IMR-90 (cell line): ENCODE measurements at regions not wholly inside any gene's neighbourhood (a gene's known extent, or its start where the extent isn't known, plus 50 kb on each side); places are given as distances from the start of the nearest gene placed in this dataset.

ENCODE experiments used
- ATAC-seq: fragments of 200-7000 bp; cut with Tn5 transposase; 2 replicates; pipeline ENCODE4 v1.9.1; 2020; ENCODE audit warnings: low read depth, mild to moderate bottlenecking, moderate library complexity
- BruUV-seq: library from RNA; stranded (reverse); fragments of 400-500 nt; replicated peaks from 2 replicates; lab custom pipeline; 2021; lab: Mats Ljungman, UMichigan
- CTCF ChIA-PET: fragments of 300-600 bp; formaldehyde crosslinking; extraction: SDS; loops from one replicate; lab custom pipeline; 2021; ENCODE audit warnings: antibody characterized with exemption; lab: Yijun Ruan, JAX
- POLR2A ChIA-PET: fragments of 300-600 bp; sonication (Branson Sonifier 250); formaldehyde crosslinking; loops from one replicate; lab custom pipeline; 2022; ENCODE audit warnings: antibody characterized with exemption; ENCODE audit not compliant: unreplicated experiment; lab: Charles Lee
- DNase-seq: peaks from one replicate; pipeline ENCODE4 v3.0.0; 2013
- H2AFZ ChIP-seq: replicated peaks from 2 replicates; pipeline ENCODE3; 2013; ENCODE audit warnings: low read length, mild to moderate bottlenecking; ENCODE audit not compliant: poor library complexity
- H2AK5ac ChIP-seq: 2 replicates; pipeline ENCODE4 v1.6.1; 2013; ENCODE audit warnings: low read depth, low read length, inconsistent platforms
- H2AK9ac ChIP-seq: replicated peaks from 2 replicates; pipeline ENCODE3; 2013; ENCODE audit warnings: mild to moderate bottlenecking, low read depth, low read length, moderate library complexity; ENCODE audit not compliant: poor library complexity
- H2BK120ac ChIP-seq: 2 replicates; pipeline ENCODE4 v1.6.1; 2013; ENCODE audit warnings: low read depth, low read length, inconsistent platforms
- H2BK15ac ChIP-seq: 3 replicates; pipeline ENCODE4 v1.6.1; 2013; ENCODE audit warnings: low read depth, low read length, inconsistent platforms
- H2BK20ac ChIP-seq: 2 replicates; pipeline ENCODE4 v1.6.1; 2013; ENCODE audit warnings: low read depth, mild to moderate bottlenecking, inconsistent platforms, low read length, moderate library complexity
- H2BK5ac ChIP-seq: 2 replicates; pipeline ENCODE4 v1.6.1; 2013; ENCODE audit warnings: mild to moderate bottlenecking, low read depth, low read length, inconsistent platforms; ENCODE audit not compliant: poor library complexity, severe bottlenecking
- H3K14ac ChIP-seq: replicated peaks from 2 replicates; pipeline ENCODE4 v1.6.1; 2013; ENCODE audit warnings: low read depth, low read length, inconsistent platforms
- H3K18ac ChIP-seq: 2 replicates; pipeline ENCODE4 v1.6.1; 2013; ENCODE audit warnings: low read depth, low read length, control low read depth
- H3K23ac ChIP-seq: 2 replicates; pipeline ENCODE4 v1.6.1; 2013; ENCODE audit warnings: low read depth, low read length, inconsistent platforms
- H3K27ac ChIP-seq: 2 replicates; pipeline ENCODE4 v1.5.1; 2013; ENCODE audit warnings: mild to moderate bottlenecking, control low read depth, low read length; ENCODE audit not compliant: insufficient read depth
- H3K27me3 ChIP-seq: 2 replicates; pipeline ENCODE4 v1.6.1; 2013; ENCODE audit warnings: low read length; ENCODE audit not compliant: control insufficient read depth, insufficient read depth
- H3K36me3 ChIP-seq: 2 replicates; pipeline ENCODE4 v1.6.1; 2013; ENCODE audit warnings: low read length, mixed read lengths; ENCODE audit not compliant: control insufficient read depth, insufficient read depth
- H3K4ac ChIP-seq: 2 replicates; pipeline ENCODE4 v1.6.1; 2013; ENCODE audit warnings: low read depth, low read length, inconsistent platforms
- H3K4me1 ChIP-seq: 2 replicates; pipeline ENCODE4 v1.6.1; 2013; ENCODE audit warnings: low read length, mixed read lengths; ENCODE audit not compliant: control insufficient read depth, insufficient read depth
- H3K4me2 ChIP-seq: 2 replicates; pipeline ENCODE4 v1.6.1; 2013; ENCODE audit warnings: low read depth, mild to moderate bottlenecking, control low read depth, low read length, moderate library complexity
- H3K4me3 ChIP-seq: 2 replicates; pipeline ENCODE4 v1.5.1; 2013; ENCODE audit warnings: low read depth, mild to moderate bottlenecking, control low read depth, low read length, moderate library complexity; ENCODE audit not compliant: insufficient read depth
- H3K56ac ChIP-seq: 2 replicates; pipeline ENCODE4 v1.6.1; 2013; ENCODE audit warnings: low read length, inconsistent platforms; ENCODE audit not compliant: insufficient read depth; ENCODE audit errors: extremely low read depth
- H3K79me1 ChIP-seq, 2 experiments: 2 replicates each; pipeline ENCODE4 v1.6.1; 2013; ENCODE audit warnings: low read length in 2 of 2, inconsistent platforms in 1 of 2, low read depth in 1 of 2
- H3K9ac ChIP-seq: 2 replicates; pipeline ENCODE4 v1.6.1; 2013; ENCODE audit warnings: low read depth, low read length, control low read depth
- H3K9me1 ChIP-seq: 2 replicates; pipeline ENCODE4 v1.6.1; 2013; ENCODE audit warnings: low read length, inconsistent platforms; ENCODE audit not compliant: insufficient read depth
- H3K9me3 ChIP-seq: 2 replicates; pipeline ENCODE4 v1.6.1; 2013; ENCODE audit warnings: low read length; ENCODE audit not compliant: control insufficient read depth, insufficient read depth
- H4K20me1 ChIP-seq: 2 replicates; pipeline ENCODE4 v1.6.1; 2013; ENCODE audit warnings: low read length, inconsistent platforms; ENCODE audit not compliant: insufficient read depth
- H4K5ac ChIP-seq: 2 replicates; pipeline ENCODE4 v1.6.1; 2013; ENCODE audit warnings: mild to moderate bottlenecking, low read depth, low read length, control low read depth
- H4K8ac ChIP-seq, 2 experiments: 2 replicates each; pipeline ENCODE4 v1.6.1; 2013; ENCODE audit warnings: low read depth in 2 of 2, low read length in 2 of 2, control low read depth in 1 of 2, inconsistent platforms in 1 of 2
- H4K91ac ChIP-seq: 2 replicates; pipeline ENCODE4 v1.6.1; 2013; ENCODE audit warnings: low read depth, low read length, inconsistent platforms; ENCODE audit not compliant: insufficient read depth
- BHLHE40 ChIP-seq: fragments of 150-350 bp; IDR thresholded peaks from 2 replicates; pipeline ENCODE4 v1.6.1; 2016; ENCODE audit warnings: mild to moderate bottlenecking, low read depth, low read length
- CHD1 ChIP-seq: IDR thresholded peaks from 2 replicates; pipeline ENCODE4 v1.6.1; 2012; ENCODE audit warnings: low read depth, low read length, improper control_type of control experiment
- CTCF ChIP-seq: conservative IDR thresholded peaks from 2 replicates; pipeline ENCODE4 v1.5.1; 2012; ENCODE audit warnings: mild to moderate bottlenecking, low read depth, low read length, improper control_type of control experiment
- MAFK ChIP-seq: IDR thresholded peaks from 2 replicates; pipeline ENCODE4 v1.6.1; 2012; ENCODE audit warnings: low read depth, low read length, improper control_type of control experiment
- MXI1 ChIP-seq: IDR thresholded peaks from 2 replicates; pipeline ENCODE4 v1.6.1; 2012; ENCODE audit warnings: low read depth, mild to moderate bottlenecking, low read length, moderate library complexity, borderline replicate concordance
- POLR2A ChIP-seq: IDR thresholded peaks from 2 replicates; pipeline ENCODE4 v1.6.1; 2012; ENCODE audit warnings: mild to moderate bottlenecking, low read depth, low read length
- RAD21 ChIP-seq: IDR thresholded peaks from 2 replicates; pipeline ENCODE4 v1.6.1; 2012; ENCODE audit warnings: low read length, improper control_type of control experiment
- WGBS, 2 experiments: methylation state at CpG; one replicate each; pipeline versions ENCODE4 v1.1.5 to v1.1.7; 2013; ENCODE audit warnings: missing lambda C conversion rate in 2 of 2; ENCODE audit not compliant: insufficient read length in 1 of 2; ENCODE audit errors: extremely low coverage in 2 of 2; 5-methylcytosine and 5-hydroxymethylcytosine counted together
- dilution Hi-C: fragments of 300-500 bp; cut with HindIII; formaldehyde crosslinking; loops from one replicate; pipeline ENCODE4 v1.14.3; 2018; ENCODE audit warnings: low sequenced_read_pairs; ENCODE audit not compliant: unreplicated experiment
- in situ Hi-C: fragments of 300-500 bp; cut with MboI; formaldehyde crosslinking; loops from 3 replicates; pipeline ENCODE4 v1.14.3; 2019; ENCODE audit warnings: low sequenced_read_pairs, inconsistent platforms, mixed read lengths
- intact Hi-C: fragments of 100-400 bp; cut with micrococcal nuclease; formaldehyde crosslinking; loops from 2 replicates; pipeline ENCODE4 v1.10.0; 2022

DNA sequence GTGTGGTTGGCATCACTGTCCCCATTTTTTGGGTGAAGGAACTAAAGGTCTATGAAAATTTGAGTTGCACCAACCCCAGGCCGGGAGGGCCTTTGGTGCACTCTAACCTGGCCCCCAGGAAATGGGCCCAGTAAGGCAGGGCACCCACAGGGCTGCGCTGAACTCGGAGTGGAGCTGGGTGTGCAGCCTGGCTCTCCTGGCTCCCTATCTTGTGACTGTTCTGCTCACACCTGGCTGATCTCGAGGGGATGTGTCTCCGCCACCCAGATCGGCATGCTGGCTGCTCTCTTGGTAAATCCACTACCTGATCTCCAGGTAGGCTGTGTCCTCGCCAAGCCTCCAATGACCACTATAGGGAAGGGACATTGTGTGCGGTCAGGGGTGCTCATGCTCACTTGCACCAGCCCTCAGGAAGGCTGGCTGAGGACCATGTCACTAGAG lies 259.8 kb downstream of the NSG2 start:
- BruUV-seq, result no TSS peak
- 50% methylated on average over 2 of the region's 8 CpGs; no CpG with 5 or more reads in 1 of the 2 experiments for WGBS, 2 experiments
- Histone ChIP-seq H2AFZ (no peak overlapping the region), H3K27me3 (peaks cover 5% of the 10 kb centered on the region; the same call in 1 of the 2 replicates), H3K18ac (no peak overlapping the region), H3K4ac (no peak overlapping the region), H3K23ac (no peak overlapping the region), H2AK9ac (no peak overlapping the region), H4K20me1 (no peaks in the 10 kb centered on the region), H3K56ac (no peak overlapping the region), H2BK120ac (no peak overlapping the region), H2BK15ac (no peak overlapping the region), H3K27ac (no peak overlapping the region), H3K9me1 (no peaks in the 10 kb centered on the region), H3K14ac (no peak overlapping the region), H2BK5ac (no peak overlapping the region), H3K36me3 (no peaks in the 10 kb centered on the region), H3K9me3 (no peaks in the 10 kb centered on the region), H3K4me1 (no peaks in the 10 kb centered on the region), H4K91ac (no peak overlapping the region), H2BK20ac (no peak overlapping the region), H2AK5ac (no peak overlapping the region), H3K4me3 (no peak overlapping the region), H4K8ac (no peak overlapping the region), H4K5ac (no peak overlapping the region), H3K9ac (no peak overlapping the region), H3K4me2 (no peak overlapping the region), H3K79me1 (no peaks in the 10 kb centered on the region)
- CTCF ChIA-PET, result no interaction called here
- in situ Hi-C loops, result loop anchor here (25.0 kb wide), 2 partner anchors 1018 to 1143 kb away; no protein-coding TSS in a partner anchor
- ATAC-seq (no peak), DNase-seq (no peak)
- dilution Hi-C loops, result no loop called here
- POLR2A ChIA-PET, result no interaction called here
- intact Hi-C loops, result no loop called here
- TF ChIP-seq CTCF (no peak), CHD1 (no peak), MXI1 (no peak), POLR2A (no peak), BHLHE40 (no peak), MAFK (no peak), RAD21 (no peak)
